Pancreas (tissue), 10 donors: ENCODE measurements at regions not wholly inside any gene's neighbourhood (a gene's known extent, or its start where the extent isn't known, plus 50 kb on each side); places are given as distances from the start of the nearest gene placed in this dataset.

Experiments
- ATAC-seq, 4 donors: fragments of 200-7000 bp; cut with Tn5 transposase; one replicate each; pipeline versions ENCODE4 v1.8.0 to v1.9.1; 2020; ENCODE audit warnings: mild to moderate bottlenecking in 4 of 4, moderate library complexity in 4 of 4
- DNase-seq, 6 donors: peaks; one replicate each; pipeline ENCODE4 v3.0.0-alpha.2; 2020
- FAIRE-seq: peaks from 2 replicates; lab custom pipeline; 2012; peaks lifted over from hg19 to GRCh38; lab: Jason Lieb, UNC
- H3K27ac ChIP-seq, 4 donors: fragments of 200-600 bp; sonication (generic); 1 replicate in 3 of 4; 2 replicates in 1 of 4; pipeline versions ENCODE4 v1.5.0 to v1.8.0; 2020
- H3K27me3 ChIP-seq, 4 donors: fragments of 200-600 bp; one replicate each; pipeline ENCODE4 v1.8.0; 2021
- H3K36me3 ChIP-seq, 3 donors: fragments of 200-600 bp; sonication (generic) in 1 of 3; one replicate each; pipeline versions ENCODE4 v1.5.0 to v1.8.0; 2020 to 2021
- H3K4me1 ChIP-seq, 3 donors: fragments of 200-600 bp; one replicate each; pipeline ENCODE4 v1.8.0; 2021
- H3K4me3 ChIP-seq, 4 donors: fragments of 200-600 bp; sonication (generic) in 2 of 4; one replicate each; pipeline versions ENCODE4 v1.5.0 to v1.8.0; 2020 to 2021
- H3K9me3 ChIP-seq, 4 donors: fragments of 200-600 bp; one replicate each; pipeline ENCODE4 v1.8.0; 2021
- CTCF ChIP-seq, 4 donors: fragments of 200-600 bp; sonication (generic) in 3 of 4; IDR thresholded peaks; one replicate each; pipeline versions ENCODE4 v1.5.0 to v1.8.0; 2021; ENCODE audit warnings: antibody characterized with exemption in 4 of 4
- WGBS, 2 donors: extraction: QIAGEN DNeasy Blood & Tissue Kit; methylation state at CpG; one replicate each; pipeline ENCODE4 v1.1.7; 2013; 5-methylcytosine and 5-hydroxymethylcytosine counted together
- intact Hi-C, 3 donors: fragments of 100-400 bp; cut with DNase I; formaldehyde crosslinking; loops; one replicate each; pipeline versions ENCODE4 v1.11.1 to v1.14.2; 2022
- donor health status: healthy with polysubstance abuse.
- donor health status: DM: no; HTN: no; CAD: no; lungs with moderate emphysema.
- donor health status: DM: no; HTN: no; CAD: no.
- donor health status: control.
- donor health status: control.
- donor health status: Bipolar disorder and iron deficiency.
- donor health status: DM: yes; HTN: yes; CAD: no.
- donor health status: DM: no; HTN: no; CAD: no.
- donor health status: DM: no; HTN: no; CAD: no.
- donor health status: DM: yes; HTN: yes; CAD: no.

DNA sequence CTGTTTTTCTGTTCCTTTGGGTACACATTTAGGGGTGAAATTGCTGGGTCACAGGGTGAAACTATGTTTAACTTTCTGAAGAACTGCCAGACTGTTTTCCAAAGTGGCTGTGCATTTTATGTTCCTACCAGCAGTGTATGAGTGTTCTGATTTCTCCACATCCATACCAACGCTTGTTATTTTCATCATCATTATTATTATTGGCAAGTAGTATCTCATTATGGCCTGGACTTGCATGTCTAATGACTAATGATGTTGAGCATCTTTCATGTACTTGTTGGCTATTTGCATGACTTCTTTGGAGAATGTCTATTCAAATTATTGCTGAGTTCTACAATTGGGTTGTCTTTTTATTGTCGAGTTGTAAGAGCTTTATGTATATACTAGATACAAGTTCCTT lies 321.8 kb upstream of the HTR2A start:
- FAIRE-seq, result no peak
- Histone ChIP-seq H3K27ac (no peak overlapping the region), H3K27me3 (no peaks in the 10 kb centered on the region), H3K4me1 (no peaks in the 10 kb centered on the region), H3K36me3 (no peaks in the 10 kb centered on the region), H3K4me3 (no peak overlapping the region), H3K9me3 (no peaks in the 10 kb centered on the region)
- intact Hi-C loops, result no loop called here
- TF ChIP-seq CTCF (IDR thresholded peaks at IDR 0.05), result no peak
- 84 to 95% methylated on average over 2 of the region's 2 CpGs for WGBS, 2 donors
- no peak for DNase-seq
- ATAC-seq, result no peak

GRCh38 chr13:47216176-47216822 lies 319.4 kb upstream of the HTR2A start:
- DNase-seq (no peak), FAIRE-seq (no peak), ATAC-seq (no peak)
- Histone ChIP-seq H3K4me3 (no peak overlapping the region), H3K36me3 (no peaks in the 10 kb centered on the region), H3K9me3 (no peaks in the 10 kb centered on the region), H3K27ac (no peak overlapping the region), H3K4me1 (no peaks in the 10 kb centered on the region), H3K27me3 (no peaks in the 10 kb centered on the region)
- TF ChIP-seq CTCF (IDR thresholded peaks at IDR 0.05), result no peak
- 53 to 55% methylated on average over 2 of the region's 2 CpGs for WGBS, 2 donors
- intact Hi-C loops, result no loop called here

DNA sequence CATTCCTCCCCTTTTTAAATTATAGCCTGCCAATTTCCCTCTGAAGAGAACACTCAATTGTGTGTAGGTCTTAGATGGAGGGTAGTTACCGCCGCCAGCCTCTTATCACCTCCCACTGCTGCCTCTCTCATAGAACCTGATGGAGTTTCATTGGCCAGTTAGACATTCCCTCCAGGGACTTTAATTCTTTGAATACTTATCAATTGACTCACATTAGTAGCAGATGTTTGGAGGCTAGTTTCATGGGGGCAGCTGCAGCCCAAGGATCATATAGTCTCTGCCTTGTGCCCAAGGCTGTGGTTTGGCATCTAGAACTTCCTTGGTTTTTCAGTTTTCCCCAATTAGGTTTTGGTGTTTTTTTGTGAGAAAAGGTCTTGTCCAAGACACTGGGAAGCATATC lies 318.9 kb upstream of the HTR2A start:
- FAIRE-seq (no peak), DNase-seq (no peak), ATAC-seq (no peak)
- intact Hi-C loops, result no loop called here
- Histone ChIP-seq H3K27ac (no peak overlapping the region), H3K4me3 (no peak overlapping the region), H3K9me3 (no peaks in the 10 kb centered on the region), H3K27me3 (no peaks in the 10 kb centered on the region), H3K4me1 (no peaks in the 10 kb centered on the region), H3K36me3 (no peaks in the 10 kb centered on the region)
- WGBS, 2 donors, result 81 to 95% methylated on average over 2 of the region's 2 CpGs
- TF ChIP-seq CTCF (IDR thresholded peaks at IDR 0.05), result no peak

- H3K27ac ChIP-seq, result no peak overlapping the region
- WGBS, 2 donors, result 87 to 93% methylated on average over 3 of the region's 3 CpGs
- H3K4me1 ChIP-seq, result no peaks in the 10 kb centered on the region
- H3K36me3 ChIP-seq, result no peaks in the 10 kb centered on the region
- intact Hi-C loops, result no loop called here
- H3K27me3 ChIP-seq, result no peaks in the 10 kb centered on the region
- DNase-seq, result no peak
- H3K9me3 ChIP-seq, result no peaks in the 10 kb centered on the region
- H3K4me3 ChIP-seq, result no peak overlapping the region
- TF ChIP-seq CTCF (IDR thresholded peaks at IDR 0.05), result no peak
- no peak for ATAC-seq
- no peak for FAIRE-seq
These were observed 316.2 kb upstream of the HTR2A start for GRCh38 chr13:47213047-47213446.

DNA sequence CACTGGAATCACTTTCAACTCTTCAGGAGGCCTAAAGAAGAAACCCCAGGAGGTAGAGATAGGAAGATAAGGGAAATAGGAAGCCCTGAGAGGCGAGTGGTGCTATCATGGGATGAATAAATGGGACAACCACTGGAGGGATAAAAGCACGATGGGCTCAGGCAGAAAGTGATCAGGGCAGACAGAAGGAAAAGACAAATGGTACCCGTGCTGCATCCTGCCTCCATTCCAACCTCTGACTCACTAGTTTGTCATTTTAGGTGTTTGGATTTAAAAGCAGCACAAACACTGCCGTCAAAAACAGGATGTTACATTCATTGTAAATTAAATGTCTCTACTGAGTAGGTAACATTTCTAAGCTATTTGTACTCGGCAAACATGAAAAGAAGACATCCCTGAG lies 314.3 kb upstream of the HTR2A start:
- Histone ChIP-seq H3K4me1 (no peaks in the 10 kb centered on the region), H3K27me3 (no peaks in the 10 kb centered on the region), H3K9me3 (no peaks in the 10 kb centered on the region), H3K36me3 (no peaks in the 10 kb centered on the region), H3K27ac (no peak overlapping the region), H3K4me3 (no peak overlapping the region)
- intact Hi-C loops, result no loop called here
- WGBS, 2 donors, result 31 to 32% methylated on average over 5 of the region's 5 CpGs
- no peak for TF ChIP-seq CTCF (IDR thresholded peaks at IDR 0.05)
- ATAC-seq, result no peak
- DNase-seq, result no peak
- FAIRE-seq, result no peak
